Activated CD4-positive, alpha-beta T cell treated with anti-CD3 and anti-CD28 coated beads for 36 hours (primary cell): ENCODE measurements at regions not wholly inside any gene's neighbourhood (a gene's known extent, or its start where the extent isn't known, plus 50 kb on each side); places are given as distances from the start of the nearest gene placed in this dataset.
"Not testable (repeated sequence)": the region's sequence is repeated elsewhere in the genome, so short reads cannot be mapped to it uniquely, and the experiment has no call there.

ENCODE experiments used
- ATAC-seq: fragments of 200-7000 bp; cut with Tn5 transposase; one replicate; pipeline ENCODE4 v1.10.0; 2021; ENCODE audit warnings: mild to moderate bottlenecking, moderate library complexity
- CTCF ChIA-PET: fragments of 350-600 bp; sonication (Branson Sonifier 250); formaldehyde crosslinking; loops from one replicate; lab custom pipeline; 2021; ENCODE audit warnings: antibody characterized with exemption; lab: Charles Lee
- POLR2A ChIA-PET: fragments of 350-600 bp; sonication (Branson Sonifier 250); formaldehyde crosslinking; loops from one replicate; lab custom pipeline; 2021; ENCODE audit warnings: antibody characterized with exemption, inconsistent platforms; lab: Charles Lee
- DNase-seq: peaks from one replicate; pipeline ENCODE4 v3.0.0-alpha.2; 2020
- H3K27ac Mint-ChIP-seq: one replicate; pipeline ENCODE4 v1.8.0; 2021; ENCODE audit warnings: mixed read lengths
- H3K27me3 Mint-ChIP-seq: one replicate; pipeline ENCODE4 v1.8.0; 2021; ENCODE audit warnings: mixed read lengths
- H3K36me3 Mint-ChIP-seq: one replicate; pipeline ENCODE4 v1.8.0; 2021; ENCODE audit warnings: low read depth, mixed read lengths
- H3K4me1 Mint-ChIP-seq: one replicate; pipeline ENCODE4 v1.8.0; 2021; ENCODE audit warnings: mixed read lengths
- H3K4me3 Mint-ChIP-seq: one replicate; pipeline ENCODE4 v1.8.0; 2021; ENCODE audit warnings: mild to moderate bottlenecking, moderate library complexity, mixed read lengths
- H3K9me3 Mint-ChIP-seq: one replicate; pipeline ENCODE4 v1.8.0; 2021; ENCODE audit warnings: low read depth, mixed read lengths
- intact Hi-C, 2 experiments: fragments of 100-400 bp; cut with DNase I in 1 of 2; cut with micrococcal nuclease in 1 of 2; formaldehyde crosslinking; loops; one replicate each; pipeline versions ENCODE4 v1.14.2 to v1.15.1; 2022 to 2024; cut with DNase I, micrococcal nuclease

DNA sequence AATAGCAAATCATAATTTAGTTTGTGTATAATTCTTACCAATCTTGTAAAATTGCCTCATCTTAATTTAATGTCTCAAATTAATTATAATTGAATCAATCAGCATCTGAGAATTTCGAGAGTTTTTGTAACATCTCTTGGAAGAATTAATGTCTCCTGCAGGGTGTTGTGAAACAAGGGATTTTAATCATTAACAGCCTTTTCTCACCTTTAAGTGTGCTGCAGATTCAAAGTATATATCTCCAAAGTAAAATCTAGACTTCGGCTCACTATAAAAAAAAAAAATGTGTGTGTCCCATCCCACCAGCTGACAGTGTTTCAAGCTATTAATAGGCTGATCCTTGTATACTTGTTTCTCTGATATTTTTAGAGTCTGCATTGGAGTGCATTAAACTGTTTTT, 603.1 kb downstream of the ETNK1 start:
- Mint-ChIP-seq H3K27me3 (no peaks in the 10 kb centered on the region), H3K9me3 (no peaks in the 10 kb centered on the region), H3K27ac (no peak overlapping the region), H3K36me3 (no peaks in the 10 kb centered on the region), H3K4me1 (no peaks in the 10 kb centered on the region), H3K4me3 (no peak overlapping the region)
- ATAC-seq, result no peak
- ChIA-PET CTCF (no interaction called here), POLR2A (no interaction called here)
- no peak for DNase-seq
- intact Hi-C loops, result no loop called here

DNA sequence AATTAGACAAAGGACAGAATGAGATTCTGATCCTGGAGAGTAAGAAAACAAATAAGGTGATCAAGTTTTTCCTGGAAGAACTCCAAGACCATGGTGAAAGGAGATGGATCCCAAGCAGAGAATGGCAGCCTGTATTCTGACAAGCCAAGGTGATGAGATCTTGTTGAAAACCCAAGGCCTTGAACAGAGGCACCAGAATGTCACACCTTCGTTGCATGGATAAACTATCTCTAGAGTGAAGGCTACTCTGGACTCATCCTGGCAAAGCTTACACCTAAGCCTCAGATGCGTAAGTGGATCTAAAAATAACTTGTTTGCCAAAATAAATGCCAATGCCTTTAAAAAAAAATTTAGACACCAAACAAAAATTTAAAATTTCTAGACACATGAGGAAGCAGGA, 605.9 kb downstream of the ETNK1 start:
- Mint-ChIP-seq H3K27me3 (no peaks in the 10 kb centered on the region), H3K4me1 (no peaks in the 10 kb centered on the region), H3K27ac (no peak overlapping the region), H3K9me3 (no peaks in the 10 kb centered on the region), H3K4me3 (no peak overlapping the region), H3K36me3 (no peaks in the 10 kb centered on the region)
- intact Hi-C loops, result no loop called here
- DNase-seq (no peak), ATAC-seq (no peak)
- CTCF ChIA-PET, result no interaction called here
- POLR2A ChIA-PET, result no interaction called here

DNA sequence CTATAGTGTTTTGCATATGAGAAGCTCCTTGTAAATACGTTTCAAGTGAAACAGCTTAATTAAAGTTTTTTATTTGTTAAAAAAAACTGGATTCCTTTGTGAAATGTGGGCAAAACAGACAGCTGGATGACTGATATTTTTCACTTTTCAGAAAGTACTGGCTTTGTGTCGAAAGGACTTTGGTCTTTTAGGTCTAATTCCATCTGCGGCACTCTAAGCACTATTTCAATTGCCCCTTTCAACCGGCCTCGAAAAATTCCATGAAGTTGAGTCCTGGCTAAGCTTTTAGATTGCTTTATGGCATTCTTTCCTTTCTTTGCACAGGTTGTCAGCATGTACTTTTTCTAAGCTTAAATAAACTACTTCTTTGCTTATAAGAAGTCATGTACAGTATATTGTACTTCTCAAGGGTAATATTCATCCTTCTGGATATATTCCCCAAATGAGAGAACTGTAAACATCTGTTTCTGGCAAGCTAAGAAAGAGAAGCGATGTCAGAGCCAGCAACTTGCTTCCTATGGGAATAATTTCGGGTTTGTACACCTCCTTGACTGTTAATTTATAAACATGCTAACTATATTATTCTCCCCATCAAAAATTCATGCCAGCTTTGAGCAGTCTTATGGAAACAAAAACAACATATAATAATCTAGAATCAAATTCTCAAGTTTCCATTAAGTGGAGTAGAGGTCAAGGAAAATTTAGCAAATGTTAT, 611.3 kb downstream of the ETNK1 start:
- H3K9me3 Mint-ChIP-seq, result no peaks in the 10 kb centered on the region
- H3K4me1 Mint-ChIP-seq, result no peaks in the 10 kb centered on the region
- ATAC-seq (no peak), DNase-seq (no peak)
- POLR2A ChIA-PET, result no interaction called here
- CTCF ChIA-PET, result no interaction called here
- no peak overlapping the region for H3K27ac Mint-ChIP-seq
- H3K27me3 Mint-ChIP-seq, result no peaks in the 10 kb centered on the region
- no peak overlapping the region for H3K4me3 Mint-ChIP-seq
- intact Hi-C loops, result no loop called here
- H3K36me3 Mint-ChIP-seq, result no peaks in the 10 kb centered on the region

DNA sequence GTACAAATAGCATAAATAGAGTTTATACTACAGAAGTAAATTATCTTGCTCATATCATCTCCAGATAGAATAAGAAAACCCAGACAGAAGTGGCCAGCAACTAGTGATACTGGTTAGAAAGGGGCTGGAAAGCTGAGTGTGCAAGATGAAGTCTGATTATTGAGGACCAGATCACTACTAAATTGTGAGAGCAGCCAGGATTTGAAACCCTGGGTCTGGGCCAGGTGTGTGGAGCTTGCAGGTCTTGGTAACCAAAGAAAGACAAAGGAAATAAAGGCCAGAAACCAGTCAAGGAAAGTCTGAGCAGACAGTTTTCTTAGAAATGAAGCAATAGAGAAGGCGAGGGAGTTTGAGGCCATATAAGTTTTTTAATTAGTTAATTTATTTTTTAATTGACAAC, 611.8 kb downstream of the ETNK1 start:
- H3K27me3 Mint-ChIP-seq, result no peaks in the 10 kb centered on the region
- no peak for ATAC-seq

DNA sequence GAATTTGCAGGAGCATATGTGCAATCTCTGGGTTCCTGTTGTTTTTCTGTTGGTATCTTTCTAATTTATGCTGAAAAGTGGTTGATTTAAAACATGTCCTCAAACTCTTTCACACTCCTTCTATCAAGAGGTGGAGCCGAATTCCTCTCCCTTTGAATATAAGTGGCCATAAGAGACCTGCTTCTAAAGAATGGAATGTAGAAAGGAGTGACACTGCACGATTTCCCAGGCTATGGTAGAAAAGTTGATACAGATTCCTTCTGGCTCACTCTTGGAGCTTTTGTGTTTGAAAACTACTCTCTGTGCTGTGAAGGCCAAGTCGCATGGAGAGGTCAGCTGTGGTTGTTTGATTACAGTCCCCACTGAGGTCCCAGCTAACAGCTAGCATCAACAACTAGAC, 613.2 kb downstream of the ETNK1 start:
- POLR2A ChIA-PET, result no interaction called here
- intact Hi-C loops, result no loop called here
- CTCF ChIA-PET, result no interaction called here

More for the DNA sequence above, 611.8 kb downstream of the ETNK1 start:
- POLR2A ChIA-PET, result no interaction called here
- H3K9me3 Mint-ChIP-seq, result no peaks in the 10 kb centered on the region
- H3K4me1 Mint-ChIP-seq, result no peaks in the 10 kb centered on the region
- no peaks in the 10 kb centered on the region for H3K36me3 Mint-ChIP-seq
- intact Hi-C loops, result no loop called here
- H3K4me3 Mint-ChIP-seq, result no peak overlapping the region
- no peak for DNase-seq
- CTCF ChIA-PET, result no interaction called here
- H3K27ac Mint-ChIP-seq, result no peak overlapping the region

DNA sequence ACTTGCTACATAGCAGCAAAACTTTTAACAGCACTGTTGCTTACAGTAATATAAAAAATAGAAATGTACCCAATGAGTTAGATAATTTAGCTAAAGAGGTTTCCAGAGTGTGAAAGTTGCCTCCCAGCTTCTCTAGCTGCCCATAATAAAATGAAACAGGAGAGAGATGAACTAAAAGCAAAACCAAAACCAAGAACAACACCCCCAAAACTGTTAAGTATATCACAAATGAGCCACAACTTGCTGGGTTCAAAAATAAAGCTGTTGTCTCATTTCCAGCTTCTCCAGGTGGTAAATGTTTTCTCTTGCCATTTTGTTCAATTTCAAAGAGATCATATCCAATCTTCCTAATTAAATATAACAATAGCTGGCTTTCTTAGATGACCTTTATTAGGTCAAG, 614.0 kb downstream of the ETNK1 start:
- no peak overlapping the region for H3K27ac Mint-ChIP-seq
- H3K36me3 Mint-ChIP-seq, result no peaks in the 10 kb centered on the region
- H3K4me1 Mint-ChIP-seq, result no peaks in the 10 kb centered on the region
- no peak for ATAC-seq
- H3K4me3 Mint-ChIP-seq, result no peak overlapping the region
- H3K9me3 Mint-ChIP-seq, result no peaks in the 10 kb centered on the region
- no peak for DNase-seq
- H3K27me3 Mint-ChIP-seq, result peaks cover 1% of the 10 kb centered on the region
- POLR2A ChIA-PET, result no interaction called here
- intact Hi-C loops, result no loop called here
- CTCF ChIA-PET, result no interaction called here

More for the DNA sequence above, 613.2 kb downstream of the ETNK1 start:
- Mint-ChIP-seq H3K9me3 (no peaks in the 10 kb centered on the region), H3K27ac (no peak overlapping the region), H3K36me3 (no peaks in the 10 kb centered on the region), H3K27me3 (peaks cover 1% of the 10 kb centered on the region), H3K4me3 (no peak overlapping the region), H3K4me1 (no peaks in the 10 kb centered on the region)
- ATAC-seq (no peak), DNase-seq (no peak)

DNA sequence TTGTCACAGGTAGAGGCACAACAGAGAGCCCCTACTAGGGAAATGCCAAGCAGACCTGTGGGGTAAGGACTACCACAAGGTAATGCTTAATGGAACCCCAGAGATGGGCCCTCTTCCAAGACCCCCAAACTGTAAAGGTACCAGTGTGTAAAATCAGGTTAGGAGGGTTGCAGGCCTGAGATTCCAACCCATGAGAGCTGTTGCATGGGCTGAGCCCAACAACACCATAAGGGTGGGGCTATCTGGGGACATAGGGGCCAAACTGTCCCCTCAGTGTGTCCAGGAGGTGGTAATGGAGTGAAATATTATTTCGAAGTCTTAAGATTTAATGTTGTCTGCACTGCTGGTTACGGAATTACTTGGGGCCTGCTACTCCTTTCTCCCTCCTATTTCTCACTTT, 620.2 kb downstream of the ETNK1 start:
- no peaks in the 10 kb centered on the region for H3K9me3 Mint-ChIP-seq
- no peak overlapping the region for H3K4me3 Mint-ChIP-seq
- H3K27me3 Mint-ChIP-seq, result peaks cover 1% of the 10 kb centered on the region
- no peak overlapping the region for H3K27ac Mint-ChIP-seq
- POLR2A ChIA-PET, result no interaction called here
- intact Hi-C loops, result no loop called here
- no peaks in the 10 kb centered on the region for H3K36me3 Mint-ChIP-seq
- no peak for DNase-seq
- no peaks in the 10 kb centered on the region for H3K4me1 Mint-ChIP-seq
- CTCF ChIA-PET, result no interaction called here
- ATAC-seq, result no peak

DNA sequence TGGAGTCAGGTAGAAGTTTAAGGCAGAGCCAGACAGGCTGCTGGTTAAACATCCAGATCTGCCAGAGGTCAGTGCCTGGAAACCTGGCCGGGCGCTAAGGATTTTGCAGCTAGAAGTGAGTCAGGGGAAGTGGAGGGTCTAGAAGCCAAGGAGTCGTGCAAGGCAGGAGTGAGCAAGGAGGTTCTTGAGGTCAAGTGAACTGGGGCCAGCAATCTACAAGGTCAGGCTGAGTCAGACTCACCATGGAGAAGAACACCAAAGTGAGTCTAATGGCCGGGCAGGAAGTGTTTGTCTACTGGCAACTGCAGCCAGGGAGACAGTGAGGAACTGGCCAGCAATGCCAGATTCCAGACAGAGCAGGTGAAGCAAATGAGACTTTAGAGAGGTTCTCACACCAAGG, 628.2 kb downstream of the ETNK1 start:
- DNase-seq (no peak), ATAC-seq (no peak)
- Mint-ChIP-seq H3K27me3 (no peaks in the 10 kb centered on the region), H3K4me1 (no peaks in the 10 kb centered on the region), H3K27ac (no peak overlapping the region), H3K4me3 (no peak overlapping the region), H3K36me3 (peaks cover 1% of the 10 kb centered on the region), H3K9me3 (peaks cover 4% of the 10 kb centered on the region)
- POLR2A ChIA-PET, result no interaction called here
- intact Hi-C loops, result no loop called here
- CTCF ChIA-PET, result no interaction called here

DNA sequence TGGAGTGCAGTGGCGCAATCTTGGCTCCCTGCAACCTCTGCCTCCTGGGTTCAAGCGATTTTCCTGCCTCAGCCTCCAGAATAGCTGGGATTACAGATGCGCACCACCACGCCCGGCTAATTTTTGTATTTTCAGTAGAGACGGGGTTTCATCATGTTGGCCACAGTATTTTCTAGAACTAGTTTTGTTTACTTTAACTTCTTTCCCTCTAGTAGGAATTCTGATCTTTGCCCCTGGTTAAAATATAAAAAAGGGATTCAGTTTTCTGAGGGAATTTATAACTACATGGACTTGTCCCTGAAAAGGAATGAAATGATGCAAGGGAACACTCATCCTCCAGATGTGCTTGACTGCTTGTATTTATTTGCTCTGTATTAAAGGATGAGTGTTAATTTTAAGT, 628.9 kb downstream of the ETNK1 start:
- intact Hi-C loops, DNase-seq, H3K9me3 Mint-ChIP-seq, H3K4me1 Mint-ChIP-seq, POLR2A ChIA-PET, H3K27me3 Mint-ChIP-seq, H3K36me3 Mint-ChIP-seq, H3K4me3 Mint-ChIP-seq, H3K27ac Mint-ChIP-seq, CTCF ChIA-PET, ATAC-seq: not testable (repeated sequence)

DNA sequence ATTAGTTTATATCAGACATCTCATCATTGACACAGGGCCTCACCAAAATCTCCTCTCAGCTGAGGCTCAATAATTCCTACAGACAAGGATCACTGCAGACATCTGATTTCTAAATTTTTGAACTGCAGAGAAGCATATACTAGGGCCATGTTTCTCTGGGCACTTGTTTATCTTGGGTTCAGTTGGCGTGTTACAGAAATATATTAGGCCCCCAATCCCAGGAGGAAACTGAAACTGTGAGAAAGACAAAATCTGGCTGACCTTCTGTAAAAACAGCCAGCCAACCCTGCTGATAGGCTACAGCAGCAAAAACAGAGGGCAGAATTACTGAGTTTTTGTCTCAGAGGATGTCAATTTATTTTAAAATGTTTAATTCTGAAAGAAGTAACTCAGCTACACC, 634.6 kb downstream of the ETNK1 start:
- ChIA-PET POLR2A (no interaction called here), CTCF (no interaction called here)
- intact Hi-C loops, result no loop called here
- Mint-ChIP-seq H3K27ac (no peak overlapping the region), H3K4me3 (no peak overlapping the region), H3K4me1 (no peaks in the 10 kb centered on the region), H3K27me3 (no peaks in the 10 kb centered on the region), H3K9me3 (peaks cover 3% of the 10 kb centered on the region), H3K36me3 (no peaks in the 10 kb centered on the region)
- no peak for ATAC-seq
- DNase-seq, result no peak

DNA sequence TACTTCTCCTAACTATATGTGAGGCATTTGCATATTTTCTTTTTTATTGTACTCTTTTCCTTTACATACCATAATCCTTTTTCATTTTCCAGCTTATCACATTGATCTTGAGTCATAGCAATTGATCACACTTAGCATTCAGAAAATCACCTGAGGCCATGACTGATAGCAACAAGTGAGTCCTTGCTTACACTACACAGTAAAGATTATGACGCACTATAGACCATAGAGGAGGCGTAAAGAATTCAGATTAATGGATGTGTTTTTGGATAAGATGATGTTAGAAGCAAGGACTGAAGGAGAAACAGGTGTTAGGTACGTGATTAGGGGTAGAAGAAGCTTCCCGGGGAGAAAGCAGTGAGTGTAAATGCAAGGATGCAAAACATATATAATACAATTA, 637.7 kb downstream of the ETNK1 start:
- no peak overlapping the region for H3K4me3 Mint-ChIP-seq
- ChIA-PET POLR2A (no interaction called here), CTCF (interaction anchor here (1.0 kb wide), 1 partner anchor 79 kb away, joined by 3 read pairs; no protein-coding TSS in a partner anchor)
- intact Hi-C loops, result no loop called here
- H3K36me3 Mint-ChIP-seq, result no peaks in the 10 kb centered on the region
- no peaks in the 10 kb centered on the region for H3K27me3 Mint-ChIP-seq
- H3K4me1 Mint-ChIP-seq, result no peaks in the 10 kb centered on the region
- no peak for DNase-seq
- no peak overlapping the region for H3K27ac Mint-ChIP-seq
- no peak for ATAC-seq
- peaks cover 3% of the 10 kb centered on the region for H3K9me3 Mint-ChIP-seq

DNA sequence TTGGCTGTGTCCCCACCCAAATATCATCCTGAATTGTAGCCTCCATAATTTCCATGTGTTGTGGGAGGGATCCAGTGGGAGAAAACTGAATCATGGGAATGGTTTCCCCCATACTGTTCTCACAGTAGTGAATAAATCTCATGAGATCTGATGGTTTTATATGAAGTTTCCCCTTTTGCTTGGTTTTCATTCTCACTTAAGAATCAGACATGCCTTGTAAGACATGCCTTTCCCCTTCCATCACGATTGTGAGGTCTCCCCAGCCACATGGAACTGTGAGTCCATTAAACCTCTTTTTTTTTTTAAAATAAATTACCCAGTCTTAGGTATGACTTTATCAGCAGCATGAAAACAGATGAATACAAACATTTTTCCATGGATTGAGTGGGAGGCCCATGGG, 652.9 kb downstream of the ETNK1 start:
- DNase-seq, result no peak
- no peak for ATAC-seq
- H3K27me3 Mint-ChIP-seq, result no peaks in the 10 kb centered on the region
- intact Hi-C loops, result no loop called here
- POLR2A ChIA-PET, result no interaction called here
- CTCF ChIA-PET, result no interaction called here
- H3K27ac Mint-ChIP-seq, result no peak overlapping the region
- H3K36me3 Mint-ChIP-seq, result no peaks in the 10 kb centered on the region
- no peak overlapping the region for H3K4me3 Mint-ChIP-seq
- H3K4me1 Mint-ChIP-seq, result no peaks in the 10 kb centered on the region
- H3K9me3 Mint-ChIP-seq, result peaks cover 3% of the 10 kb centered on the region
